ENCODE measurements at regions not wholly inside any gene's neighbourhood (a gene's known extent, or its start where the extent isn't known, plus 50 kb on each side); places are given as distances from the start of the nearest gene placed in this dataset.

GRCh38 chr19:31586282-31586681 is 237.0 kb upstream of the TSHZ3 start:
- H3K27ac ChIP-seq: no peak overlapping the region
- TF ChIP-seq ZFX (IDR thresholded peaks at IDR 0.05; ENCODE audit: borderline replicate concordance) (no peak), CTCF (IDR thresholded peaks at IDR 0.05) (no peak)

GRCh38 chr19:31589109-31589508 is 239.9 kb upstream of the TSHZ3 start:
- TF ChIP-seq ZFX (IDR thresholded peaks at IDR 0.05; ENCODE audit: borderline replicate concordance): no peak
- TF ChIP-seq CTCF (IDR thresholded peaks at IDR 0.05): no peak
- H3K27ac ChIP-seq: no peak overlapping the region

GRCh38 chr19:31591258-31591657 is 242.0 kb upstream of the TSHZ3 start:
- TF ChIP-seq CTCF (IDR thresholded peaks at IDR 0.05) (no peak), ZFX (IDR thresholded peaks at IDR 0.05; ENCODE audit: borderline replicate concordance) (no peak)

GRCh38 chr19:31592456-31592855 is 243.2 kb upstream of the TSHZ3 start:
- H3K27ac ChIP-seq: no peak overlapping the region
- no peak for TF ChIP-seq ZFX (IDR thresholded peaks at IDR 0.05; ENCODE audit: borderline replicate concordance)
- TF ChIP-seq CTCF (IDR thresholded peaks at IDR 0.05): no peak

More at GRCh38 chr19:31591258-31591657, 242.0 kb upstream of the TSHZ3 start:
- no peak overlapping the region for H3K27ac ChIP-seq

GRCh38 chr19:31594701-31595100 is 245.5 kb upstream of the TSHZ3 start:
- no peak for TF ChIP-seq CTCF (IDR thresholded peaks at IDR 0.05)
- no peak for TF ChIP-seq ZFX (IDR thresholded peaks at IDR 0.05; ENCODE audit: borderline replicate concordance)
- no peak overlapping the region for H3K27ac ChIP-seq

GRCh38 chr19:31595521-31595920 is 246.3 kb upstream of the TSHZ3 start:
- H3K27ac ChIP-seq: no peak overlapping the region
- TF ChIP-seq CTCF (IDR thresholded peaks at IDR 0.05) (no peak), ZFX (IDR thresholded peaks at IDR 0.05; ENCODE audit: borderline replicate concordance) (no peak)

- TF ChIP-seq CTCF (IDR thresholded peaks at IDR 0.05): no peak
- TF ChIP-seq ZFX (IDR thresholded peaks at IDR 0.05; ENCODE audit: borderline replicate concordance): no peak
- H3K27ac ChIP-seq: no peak overlapping the region
Observed at GRCh38 chr19:31596751-31597150, 247.5 kb upstream of the TSHZ3 start.
